HCT116 (cell line): ENCODE measurements at regions not wholly inside any gene's neighbourhood (a gene's known extent, or its start where the extent isn't known, plus 50 kb on each side); places are given as distances from the start of the nearest gene placed in this dataset.

Source experiments
- ATAC-seq: fragments of 200-7000 bp; cut with Tn5 transposase; 2 replicates; pipeline ENCODE4 v1.9.1; 2020; ENCODE audit warnings: mild to moderate bottlenecking, moderate library complexity
- BruUV-seq: library from RNA; stranded (reverse); fragments of 400-500 nt; replicated peaks from 2 replicates; lab custom pipeline; 2021; lab: Mats Ljungman, UMichigan
- CTCF ChIA-PET: fragments of 300-600 bp; sonication (Branson Sonifier 250); formaldehyde crosslinking; loops from one replicate; lab custom pipeline; 2021; ENCODE audit warnings: antibody characterized with exemption; lab: Charles Lee
- POLR2A ChIA-PET: fragments of 300-600, 350-600 bp; sonication (Branson Sonifier 250); formaldehyde crosslinking; loops from one replicate; lab custom pipeline; 2021; ENCODE audit warnings: antibody characterized with exemption; lab: Charles Lee
- RAD21 ChIA-PET, 2 experiments: fragments of 300-600 bp; sonication (Branson Sonifier 250); formaldehyde crosslinking; loops; one replicate each; lab custom pipeline; 2023; ENCODE audit warnings: low total read pairs in 2 of 2; ENCODE audit not compliant: uncharacterized antibody in 2 of 2, unreplicated experiment in 2 of 2, low non-redundant PET in 1 of 2; lab: Charles Lee
- DNase-seq: peaks from one replicate; pipeline ENCODE4 v3.0.0-alpha.2; 2010; ENCODE audit warnings: low read depth, low spot score
- H2AFZ ChIP-seq: fragments of 200-600 bp; shearing (Covaris generic), sonication (generic); 2 replicates; pipeline ENCODE4 v1.6.1; 2017; ENCODE audit warnings: low read depth, mixed run types, mixed read lengths, antibody characterized with exemption, low read length; ENCODE audit not compliant: poor library complexity, severe bottlenecking
- H3K27ac ChIP-seq: 2 replicates; pipeline ENCODE4 v1.5.1; 2012; ENCODE audit warnings: low read depth, low read length
- H3K27me3 ChIP-seq: fragments of 200-600 bp; sonication (generic); 2 replicates; pipeline ENCODE4 v1.6.1; 2016; ENCODE audit warnings: mixed run types, low read length, mixed read lengths; ENCODE audit not compliant: insufficient read depth
- H3K36me3 ChIP-seq, 2 experiments: fragments of 200-500 bp in 1 of 2; fragments of 200-600 bp in 1 of 2; sonication (Bioruptor generic) in 1 of 2; sonication (generic) in 1 of 2; 2 replicates each; pipeline versions ENCODE4 v1.5.1 to v1.6.1; 2014 to 2016; ENCODE audit warnings: low read length in 2 of 2, inconsistent platforms in 1 of 2, mixed read lengths in 1 of 2, mixed run types in 1 of 2; ENCODE audit not compliant: insufficient read depth in 2 of 2, control insufficient read depth in 1 of 2
- H3K4me1 ChIP-seq, 2 experiments: fragments of 200-600 bp in 1 of 2; sonication (generic) in 1 of 2; 2 replicates each; pipeline versions ENCODE4 v1.5.1 to v1.6.1; 2012 to 2017; ENCODE audit warnings: low read length in 2 of 2, inconsistent platforms in 1 of 2, mild to moderate bottlenecking in 1 of 2, mixed read lengths in 1 of 2, mixed run types in 1 of 2, moderate library complexity in 1 of 2; ENCODE audit not compliant: insufficient read depth in 2 of 2, control insufficient read depth in 1 of 2
- H3K4me2 ChIP-seq: fragments of 200-600 bp; sonication (generic); 2 replicates; pipeline ENCODE4 v1.6.1; 2017; ENCODE audit warnings: mixed run types, low read length, mixed read lengths
- H3K4me3 ChIP-seq, 2 experiments: fragments of 200-600 bp in 1 of 2; sonication (generic) in 1 of 2; replicated peaks in 1 of 2; 2 replicates each; pipeline ENCODE4 v1.5.1; 2011 to 2016; ENCODE audit warnings: low read length in 2 of 2, control low read depth in 1 of 2, low read depth in 1 of 2, mild to moderate bottlenecking in 1 of 2, mixed read lengths in 1 of 2, mixed run types in 1 of 2
- H3K79me2 ChIP-seq: fragments of 200-600 bp; sonication (generic); 2 replicates; pipeline ENCODE4 v1.6.1; 2017; ENCODE audit warnings: mild to moderate bottlenecking, mixed run types, low read length, moderate library complexity, mixed read lengths; ENCODE audit not compliant: insufficient read depth
- H3K9ac ChIP-seq: fragments of 200-600 bp; sonication (generic); 2 replicates; pipeline ENCODE4 v1.6.1; 2016; ENCODE audit warnings: low read length, mixed read lengths
- H3K9me2 ChIP-seq: fragments of 200-600 bp; sonication (generic), shearing (Covaris generic); 2 replicates; pipeline ENCODE4 v1.6.1; 2017; ENCODE audit warnings: mixed run types, mild to moderate bottlenecking, moderate library complexity; ENCODE audit not compliant: insufficient read depth
- H3K9me3 ChIP-seq, 2 experiments: fragments of 200-500 bp in 1 of 2; fragments of 200-600 bp in 1 of 2; sonication (Bioruptor generic) in 1 of 2; sonication (generic) in 1 of 2; 2 replicates each; pipeline ENCODE4 v1.6.1; 2014 to 2017; ENCODE audit warnings: low read length in 2 of 2, mixed read lengths in 2 of 2, inconsistent platforms in 1 of 2, low read depth in 1 of 2, mild to moderate bottlenecking in 1 of 2, mixed run types in 1 of 2, moderate library complexity in 1 of 2; ENCODE audit not compliant: control insufficient read depth in 1 of 2, insufficient read depth in 1 of 2
- H4K20me1 ChIP-seq: fragments of 200-600 bp; sonication (generic), shearing (Covaris generic); 2 replicates; pipeline ENCODE4 v1.6.1; 2017; ENCODE audit warnings: mixed run types, mild to moderate bottlenecking, moderate library complexity; ENCODE audit not compliant: insufficient read depth
- CBX3 ChIP-seq: IDR thresholded peaks from 2 replicates; pipeline ENCODE4 v1.6.1; 2012; ENCODE audit warnings: low read depth
- CTCF ChIP-seq, 3 experiments: fragments of 200-600 bp in 1 of 3; sonication (generic) in 1 of 3; IDR thresholded peaks in 2 of 3; conservative IDR thresholded peaks in 1 of 3; 2 replicates each; pipeline ENCODE4 v1.5.1; 2012 to 2017; ENCODE audit warnings: low read depth in 2 of 3, low read length in 2 of 3, antibody characterized with exemption in 1 of 3, borderline replicate concordance in 1 of 3, control low read depth in 1 of 3, mild to moderate bottlenecking in 1 of 3, mixed read lengths in 1 of 3, mixed run types in 1 of 3, moderate library complexity in 1 of 3; ENCODE audit not compliant: insufficient read depth in 1 of 3
- EGR1 ChIP-seq: IDR thresholded peaks from 2 replicates; pipeline ENCODE4 v1.6.1; 2012; ENCODE audit warnings: low read depth
- ELF1 ChIP-seq: IDR thresholded peaks from 2 replicates; pipeline ENCODE4 v1.6.1; 2012; ENCODE audit warnings: low read depth, borderline replicate concordance
- EZH2 ChIP-seq: fragments of 200-600 bp; sonication (generic); IDR thresholded peaks from 2 replicates; pipeline ENCODE4 v1.6.1; 2017; ENCODE audit warnings: antibody characterized with exemption, mixed run types
- EZH2phosphoT487 ChIP-seq: fragments of 200-600 bp; IDR thresholded peaks from 2 replicates; pipeline ENCODE4 v1.6.1; 2018; ENCODE audit warnings: antibody characterized with exemption, borderline replicate concordance
- FOSL1 ChIP-seq: IDR thresholded peaks from 2 replicates; pipeline ENCODE4 v1.6.1; 2012; ENCODE audit warnings: low read depth
- JUND ChIP-seq: IDR thresholded peaks from 2 replicates; pipeline ENCODE4 v1.6.1; 2012
- MAX ChIP-seq: IDR thresholded peaks from 2 replicates; pipeline ENCODE4 v1.6.1; 2012
- POLR2AphosphoS5 ChIP-seq: IDR thresholded peaks from 2 replicates; pipeline ENCODE4 v1.6.1; 2011; ENCODE audit warnings: mild to moderate bottlenecking, low read depth, low read length, moderate library complexity
- RAD21 ChIP-seq: IDR thresholded peaks from 2 replicates; pipeline ENCODE4 v1.6.1; 2012; ENCODE audit warnings: low read depth, mild to moderate bottlenecking
- REST ChIP-seq: IDR thresholded peaks from 2 replicates; pipeline ENCODE4 v1.6.1; 2012; ENCODE audit warnings: low read depth
- SRF ChIP-seq: IDR thresholded peaks from 2 replicates; pipeline ENCODE4 v1.6.1; 2012; ENCODE audit warnings: low read depth
- TCF7L2 ChIP-seq: IDR thresholded peaks from 2 replicates; pipeline ENCODE4 v1.7.0; 2011; ENCODE audit warnings: borderline replicate concordance, inconsistent platforms; ENCODE audit not compliant: insufficient read depth, insufficient read length; ENCODE audit errors: extremely low read depth
- YY1 ChIP-seq: IDR thresholded peaks from 2 replicates; pipeline ENCODE4 v1.6.1; 2011; ENCODE audit warnings: low read length, low read depth, moderate library complexity, mild to moderate bottlenecking; ENCODE audit not compliant: insufficient replicate concordance; ENCODE audit errors: extremely low read depth
- intact Hi-C: fragments of 100-400 bp; cut with micrococcal nuclease; formaldehyde crosslinking; loops from 2 replicates; pipeline ENCODE4 v1.10.0; 2022

GRCh38 chr13:44019651-44020050 is 139.9 kb downstream of the LACC1 start:
- no peak overlapping the region for H3K9ac ChIP-seq
- BruUV-seq, result no TSS peak
- POLR2A ChIA-PET, result interaction anchor here (1.0 kb wide), 1 partner anchor 417 kb away, joined by 3 read pairs; no protein-coding TSS in a partner anchor
- no peaks in the 10 kb centered on the region for H3K9me3 ChIP-seq
- no peak overlapping the region for H3K27ac ChIP-seq
- H3K4me2 ChIP-seq, result no peak overlapping the region
- no peaks in the 10 kb centered on the region for H3K36me3 ChIP-seq
- H3K27me3 ChIP-seq, result no peaks in the 10 kb centered on the region
- H3K4me1 ChIP-seq, result no peaks in the 10 kb centered on the region
- RAD21 ChIA-PET, result no interaction called here
- ATAC-seq (no peak), DNase-seq (no peak)
- H4K20me1 ChIP-seq, result no peaks in the 10 kb centered on the region
- H3K9me2 ChIP-seq, result no peaks in the 10 kb centered on the region
- intact Hi-C loops, result no loop called here
- no peak for TF ChIP-seq EZH2phosphoT487
- TF ChIP-seq EZH2, result no peak
- TF ChIP-seq REST, result no peak
- TF ChIP-seq MAX, result no peak
- TF ChIP-seq RAD21, result no peak
- TF ChIP-seq FOSL1, result no peak
- no peak for TF ChIP-seq CTCF (IDR thresholded peaks at IDR 0.05 in 2 of 3, conservative IDR thresholded peaks at IDR 0.05 in 1 of 3; ENCODE audit: borderline replicate concordance in 1 of 3, insufficient read depth in 1 of 3, low read depth in 2 of 3, low read length in 2 of 3)
- no peak for TF ChIP-seq TCF7L2
- no peak for TF ChIP-seq ELF1
- no peak for TF ChIP-seq EGR1
- no peak for TF ChIP-seq POLR2AphosphoS5
- TF ChIP-seq CBX3, result no peak
- TF ChIP-seq SRF, result no peak
- no peak for TF ChIP-seq JUND
- TF ChIP-seq YY1, result no peak
- H2AFZ ChIP-seq, result no peak overlapping the region
- CTCF ChIA-PET, result no interaction called here
- no peak overlapping the region for H3K4me3 ChIP-seq
- H3K79me2 ChIP-seq, result no peaks in the 10 kb centered on the region
